ENCODE measurements at regions not wholly inside any gene's neighbourhood (a gene's known extent, or its start where the extent isn't known, plus 50 kb on each side); places are given as distances from the start of the nearest gene placed in this dataset.

- H3K9me3 ChIP-seq (replicated peaks) = no peaks in the 10 kb centered on the region
- no peaks in the 10 kb centered on the region for H3K4me1 ChIP-seq
- H3K36me3 ChIP-seq = no peaks in the 10 kb centered on the region
- H3K27ac ChIP-seq (replicated peaks) = no peak overlapping the region
- DNase-seq = no peak
- no peak for TF ChIP-seq CTCF (IDR thresholded peaks at IDR 0.05; ENCODE audit: borderline replicate concordance)
- intact Hi-C loops (cut with micrococcal nuclease) = no loop called here
- no peak overlapping the region for H3K4me3 ChIP-seq
- H3K27me3 ChIP-seq (ENCODE audit: low read depth) = peaks cover 9% of the 10 kb centered on the region
These were observed 192.2 kb downstream of the SH2D4B start for GRCh38 chr10:80729896-80730295.

- no peak overlapping the region for H3K4me3 ChIP-seq
These were observed 192.8 kb downstream of the SH2D4B start for GRCh38 chr10:80730522-80730921.

GRCh38 chr10:80734589-80734988 lies 196.9 kb downstream of the SH2D4B start:
- intact Hi-C loops (cut with micrococcal nuclease) = no loop called here
- Histone ChIP-seq H3K36me3 (no peaks in the 10 kb centered on the region), H3K27me3 (ENCODE audit: low read depth) (peaks cover 7% of the 10 kb centered on the region), H3K4me3 (no peak overlapping the region), H3K4me1 (no peaks in the 10 kb centered on the region), H3K9me3 (replicated peaks) (no peaks in the 10 kb centered on the region), H3K27ac (replicated peaks) (no peak overlapping the region)
- DNase-seq = no peak
- TF ChIP-seq CTCF (IDR thresholded peaks at IDR 0.05; ENCODE audit: borderline replicate concordance) = no peak

More at GRCh38 chr10:80730522-80730921, 192.8 kb downstream of the SH2D4B start:
- intact Hi-C loops (cut with micrococcal nuclease) = no loop called here
- no peaks in the 10 kb centered on the region for H3K36me3 ChIP-seq
- peaks cover 9% of the 10 kb centered on the region for H3K27me3 ChIP-seq (ENCODE audit: low read depth)
- no peak for TF ChIP-seq CTCF (IDR thresholded peaks at IDR 0.05; ENCODE audit: borderline replicate concordance)
- H3K4me1 ChIP-seq = no peaks in the 10 kb centered on the region
- H3K9me3 ChIP-seq (replicated peaks) = no peaks in the 10 kb centered on the region
- no peak overlapping the region for H3K27ac ChIP-seq (replicated peaks)
- no peak for DNase-seq

GRCh38 chr10:80737209-80737608 lies 199.5 kb downstream of the SH2D4B start:
- Histone ChIP-seq H3K36me3 (no peaks in the 10 kb centered on the region), H3K4me1 (no peaks in the 10 kb centered on the region), H3K27me3 (ENCODE audit: low read depth) (peaks cover 7% of the 10 kb centered on the region), H3K27ac (replicated peaks) (no peak overlapping the region), H3K4me3 (no peak overlapping the region), H3K9me3 (replicated peaks) (no peaks in the 10 kb centered on the region)
- intact Hi-C loops (cut with micrococcal nuclease) = no loop called here
- no peak for TF ChIP-seq CTCF (IDR thresholded peaks at IDR 0.05; ENCODE audit: borderline replicate concordance)
- DNase-seq = no peak

GRCh38 chr10:80739328-80739727 lies 201.6 kb downstream of the SH2D4B start:
- no peak for DNase-seq
- no peaks in the 10 kb centered on the region for H3K4me1 ChIP-seq
- H3K27ac ChIP-seq (replicated peaks) = no peak overlapping the region
- intact Hi-C loops (cut with micrococcal nuclease) = no loop called here
- H3K9me3 ChIP-seq (replicated peaks) = no peaks in the 10 kb centered on the region
- no peak for TF ChIP-seq CTCF (IDR thresholded peaks at IDR 0.05; ENCODE audit: borderline replicate concordance)
- H3K27me3 ChIP-seq (ENCODE audit: low read depth) = peaks cover 7% of the 10 kb centered on the region
- no peaks in the 10 kb centered on the region for H3K36me3 ChIP-seq
- H3K4me3 ChIP-seq = no peak overlapping the region
